HUES6 (cell line): ENCODE measurements at regions not wholly inside any gene's neighbourhood (a gene's known extent, or its start where the extent isn't known, plus 50 kb on each side); places are given as distances from the start of the nearest gene placed in this dataset.
"Not testable (repeated sequence)": the region's sequence is repeated elsewhere in the genome, so short reads cannot be mapped to it uniquely, and the experiment has no call there.

Experiments used
- H3K27ac ChIP-seq: 2 replicates; pipeline ENCODE4 v1.7.0; 2013; ENCODE audit warnings: low read depth, mild to moderate bottlenecking, low read length, inconsistent platforms
- H3K27me3 ChIP-seq: 2 replicates; pipeline ENCODE4 v1.6.1; 2013; ENCODE audit warnings: low read length; ENCODE audit not compliant: control insufficient read depth, insufficient read depth
- H3K36me3 ChIP-seq: 2 replicates; pipeline ENCODE4 v1.6.1; 2013; ENCODE audit warnings: low read length; ENCODE audit not compliant: control insufficient read depth, insufficient read depth
- H3K4me1 ChIP-seq: 2 replicates; pipeline ENCODE4 v1.6.1; 2013; ENCODE audit warnings: low read length; ENCODE audit not compliant: control insufficient read depth, insufficient read depth
- H3K4me3 ChIP-seq: 2 replicates; pipeline ENCODE4 v1.5.1; 2013; ENCODE audit warnings: low read depth, low read length
- H3K9ac ChIP-seq: one replicate; pipeline ENCODE4 v1.6.1; 2013; ENCODE audit warnings: mild to moderate bottlenecking, low read length
- H3K9me3 ChIP-seq: 2 replicates; pipeline ENCODE4 v1.6.1; 2013; ENCODE audit warnings: low read depth, low read length; ENCODE audit not compliant: control insufficient read depth, insufficient read depth

- H3K36me3 ChIP-seq, H3K27me3 ChIP-seq, H3K9ac ChIP-seq, H3K9me3 ChIP-seq, H3K4me3 ChIP-seq, H3K4me1 ChIP-seq, H3K27ac ChIP-seq: not testable (repeated sequence)
Observed at GRCh38 chr2:87631402-87631801, 116.5 kb upstream of the PLGLB2 start.

- not testable (repeated sequence) for H3K9me3 ChIP-seq, H3K4me1 ChIP-seq, H3K36me3 ChIP-seq, H3K27me3 ChIP-seq, H3K4me3 ChIP-seq, H3K27ac ChIP-seq
- peak overlapping the region; percentile 70 for H3K9ac ChIP-seq
Observed at GRCh38 chr2:87633287-87633963, 114.5 kb upstream of the PLGLB2 start.

- H3K27ac ChIP-seq, H3K4me1 ChIP-seq, H3K9me3 ChIP-seq, H3K36me3 ChIP-seq, H3K27me3 ChIP-seq, H3K9ac ChIP-seq, H3K4me3 ChIP-seq: not testable (repeated sequence)
Observed at GRCh38 chr2:87634106-87634505, 113.8 kb upstream of the PLGLB2 start.

- H3K9me3 ChIP-seq, H3K36me3 ChIP-seq, H3K27me3 ChIP-seq, H3K4me3 ChIP-seq, H3K4me1 ChIP-seq, H3K27ac ChIP-seq, H3K9ac ChIP-seq: not testable (repeated sequence)
Observed at GRCh38 chr2:87634971-87635650, 112.8 kb upstream of the PLGLB2 start.

GRCh38 chr2:87636246-87636645 lies 111.6 kb upstream of the PLGLB2 start:
- not testable (repeated sequence) for H3K27me3 ChIP-seq, H3K4me3 ChIP-seq, H3K27ac ChIP-seq, H3K9ac ChIP-seq, H3K36me3 ChIP-seq, H3K4me1 ChIP-seq, H3K9me3 ChIP-seq

GRCh38 chr2:87636735-87637134 lies 111.2 kb upstream of the PLGLB2 start:
- not testable (repeated sequence) for H3K36me3 ChIP-seq, H3K4me1 ChIP-seq, H3K27ac ChIP-seq, H3K9me3 ChIP-seq, H3K4me3 ChIP-seq, H3K9ac ChIP-seq, H3K27me3 ChIP-seq

GRCh38 chr2:87637249-87637990 lies 110.5 kb upstream of the PLGLB2 start:
- H3K4me3 ChIP-seq, H3K9me3 ChIP-seq, H3K4me1 ChIP-seq, H3K27me3 ChIP-seq, H3K27ac ChIP-seq, H3K9ac ChIP-seq, H3K36me3 ChIP-seq: not testable (repeated sequence)

- H3K4me1 ChIP-seq, H3K36me3 ChIP-seq, H3K27me3 ChIP-seq, H3K9ac ChIP-seq, H3K4me3 ChIP-seq, H3K9me3 ChIP-seq, H3K27ac ChIP-seq: not testable (repeated sequence)
Observed at GRCh38 chr2:87638114-87638807, 109.6 kb upstream of the PLGLB2 start.

GRCh38 chr2:87638872-87639271 lies 109.0 kb upstream of the PLGLB2 start:
- H3K27me3 ChIP-seq, H3K4me1 ChIP-seq, H3K4me3 ChIP-seq, H3K27ac ChIP-seq, H3K9ac ChIP-seq, H3K36me3 ChIP-seq, H3K9me3 ChIP-seq: not testable (repeated sequence)

- H3K9ac ChIP-seq, H3K4me1 ChIP-seq, H3K36me3 ChIP-seq, H3K9me3 ChIP-seq, H3K4me3 ChIP-seq, H3K27ac ChIP-seq, H3K27me3 ChIP-seq: not testable (repeated sequence)
Observed at GRCh38 chr2:87639801-87640440, 108.0 kb upstream of the PLGLB2 start.
